SK-N-SH (cell line): ENCODE measurements at regions not wholly inside any gene's neighbourhood (a gene's known extent, or its start where the extent isn't known, plus 50 kb on each side); places are given as distances from the start of the nearest gene placed in this dataset.

Source experiments
- CTCF ChIA-PET: fragments of 300-600, 350-600 bp; formaldehyde crosslinking; extraction: SDS; loops from one replicate; lab custom pipeline; 2021; lab: Yijun Ruan, JAX
- POLR2A ChIA-PET: fragments of 350-600 bp; sonication (Branson Sonifier 250); formaldehyde crosslinking; extraction: SDS; loops from one replicate; lab custom pipeline; 2020; ENCODE audit warnings: antibody characterized with exemption, inconsistent platforms; lab: Yijun Ruan, JAX
- DNase-seq: peaks from one replicate; pipeline ENCODE4 v3.0.0; 2012
- H2AFZ ChIP-seq: fragments of 200-600 bp; sonication (generic); 2 replicates; pipeline ENCODE4 v1.8.1; 2016; ENCODE audit warnings: antibody characterized with exemption, mild to moderate bottlenecking, low read depth
- H3F3A ChIP-seq: fragments of 200-600 bp; sonication (generic); replicated peaks from 2 replicates; pipeline ENCODE3; 2016; ENCODE audit warnings: antibody characterized with exemption, mild to moderate bottlenecking; ENCODE audit not compliant: insufficient read depth
- H3K27ac ChIP-seq, 2 experiments: fragments of 200-500 bp in 1 of 2; fragments of 200-600 bp in 1 of 2; sonication (Bioruptor generic) in 1 of 2; sonication (generic), shearing (Covaris generic) in 1 of 2; 2 replicates each; pipeline versions ENCODE4 v1.5.1 to v1.6.1; 2014 to 2016; ENCODE audit warnings: low read depth in 2 of 2, inconsistent platforms in 1 of 2, low read length in 1 of 2, mild to moderate bottlenecking in 1 of 2, mixed read lengths in 1 of 2
- H3K27me3 ChIP-seq: fragments of 200-600 bp; sonication (generic), shearing (Covaris generic); 2 replicates; pipeline ENCODE4 v1.6.1; 2016; ENCODE audit warnings: mixed run types; ENCODE audit not compliant: insufficient read depth
- H3K36me3 ChIP-seq, 2 experiments: fragments of 200-500 bp in 1 of 2; fragments of 200-600 bp in 1 of 2; sonication (Bioruptor generic) in 1 of 2; sonication (generic) in 1 of 2; replicated peaks in 1 of 2; 2 replicates each; pipeline versions ENCODE3 to v1.5.1; 2014 to 2016; ENCODE audit warnings: low read length in 1 of 2, mild to moderate bottlenecking in 1 of 2; ENCODE audit not compliant: insufficient read depth in 2 of 2, control insufficient read depth in 1 of 2
- H3K4me1 ChIP-seq, 2 experiments: fragments of 200-500 bp in 1 of 2; fragments of 200-600 bp in 1 of 2; sonication (Bioruptor generic) in 1 of 2; sonication (generic), shearing (Covaris generic) in 1 of 2; 2 replicates each; pipeline versions ENCODE4 v1.5.1 to v1.6.1; 2014 to 2016; ENCODE audit warnings: low read depth in 1 of 2, low read length in 1 of 2, mixed run types in 1 of 2; ENCODE audit not compliant: insufficient read depth in 2 of 2, control insufficient read depth in 1 of 2
- H3K4me2 ChIP-seq: fragments of 200-600 bp; sonication (generic), shearing (Covaris generic); 2 replicates; pipeline ENCODE4 v1.6.1; 2017; ENCODE audit warnings: mixed run types
- H3K4me3 ChIP-seq, 2 experiments: fragments of 200-500 bp in 1 of 2; fragments of 200-600 bp in 1 of 2; sonication (Bioruptor generic) in 1 of 2; sonication (generic), shearing (Covaris generic) in 1 of 2; 2 replicates each; pipeline versions ENCODE4 v1.5.1 to v1.8.1; 2014 to 2016; ENCODE audit warnings: low read depth in 2 of 2, inconsistent platforms in 1 of 2, low read length in 1 of 2, mild to moderate bottlenecking in 1 of 2, mixed read lengths in 1 of 2, moderate library complexity in 1 of 2
- H3K79me2 ChIP-seq: fragments of 200-600 bp; sonication (generic); 2 replicates; pipeline ENCODE4 v1.8.1; 2017; ENCODE audit warnings: mild to moderate bottlenecking; ENCODE audit not compliant: insufficient read depth
- H3K9ac ChIP-seq: fragments of 200-600 bp; sonication (generic); 2 replicates; pipeline ENCODE4 v1.6.1; 2017; ENCODE audit warnings: mixed run types
- H3K9me2 ChIP-seq: fragments of 200-600 bp; sonication (generic); 2 replicates; pipeline ENCODE4 v1.6.1; 2017; ENCODE audit warnings: mixed run types
- H3K9me3 ChIP-seq: fragments of 200-600 bp; sonication (generic); 2 replicates; pipeline ENCODE4 v1.6.1; 2017; ENCODE audit warnings: mixed run types, mild to moderate bottlenecking, moderate library complexity
- H4K20me1 ChIP-seq: fragments of 200-600 bp; sonication (generic); 2 replicates; pipeline ENCODE4 v1.6.1; 2017; ENCODE audit warnings: mild to moderate bottlenecking, mixed run types; ENCODE audit not compliant: insufficient read depth
- EP300 ChIP-seq, 2 experiments: IDR thresholded peaks; 2 replicates each; pipeline versions ENCODE4 v1.4.0 to v1.6.1; 2012; ENCODE audit warnings: borderline replicate concordance in 1 of 2, low read depth in 1 of 2, low read length in 1 of 2
- FOSL2 ChIP-seq: IDR thresholded peaks from 2 replicates; pipeline ENCODE4 v1.4.0; 2012; ENCODE audit warnings: low read depth, mild to moderate bottlenecking, moderate library complexity, borderline replicate concordance
- FOXM1 ChIP-seq: IDR thresholded peaks from 2 replicates; pipeline ENCODE4 v1.4.0; 2012; ENCODE audit warnings: low read depth, mild to moderate bottlenecking
- IRF3 ChIP-seq: fragments of 150-350 bp; IDR thresholded peaks from 2 replicates; pipeline ENCODE4 v1.6.1; 2016; ENCODE audit warnings: mild to moderate bottlenecking, low read depth, low read length
- MAX ChIP-seq: IDR thresholded peaks from 2 replicates; pipeline ENCODE4 v1.4.0; 2012; ENCODE audit warnings: low read depth
- MXI1 ChIP-seq: IDR thresholded peaks from 2 replicates; pipeline ENCODE4 v1.6.1; 2012; ENCODE audit warnings: mild to moderate bottlenecking, low read depth, low read length, improper control_type of control experiment
- NFIC ChIP-seq: IDR thresholded peaks from 2 replicates; pipeline ENCODE4 v1.4.0; 2012; ENCODE audit warnings: borderline replicate concordance
- PBX3 ChIP-seq: IDR thresholded peaks from 2 replicates; pipeline ENCODE4; 2012
- POLR2AphosphoS5 ChIP-seq: IDR thresholded peaks from 2 replicates; pipeline ENCODE4 v1.6.1; 2012; ENCODE audit warnings: low read depth, low read length
- RAD21 ChIP-seq: IDR thresholded peaks from 2 replicates; pipeline ENCODE4 v1.6.1; 2012; ENCODE audit warnings: mild to moderate bottlenecking, low read length
- REST ChIP-seq: IDR thresholded peaks from 2 replicates; pipeline ENCODE4 v1.6.1; 2012; ENCODE audit warnings: mild to moderate bottlenecking, low read depth, low read length, moderate library complexity
- SIN3A ChIP-seq: IDR thresholded peaks from 2 replicates; pipeline ENCODE4 v1.6.1; 2012; ENCODE audit warnings: low read depth, mild to moderate bottlenecking, low read length, moderate library complexity, borderline replicate concordance
- SMC3 ChIP-seq: IDR thresholded peaks from 2 replicates; pipeline ENCODE4 v1.6.1; 2012; ENCODE audit warnings: low read depth, low read length, improper control_type of control experiment
- USF2 ChIP-seq: fragments of 150-350 bp; IDR thresholded peaks from 2 replicates; pipeline ENCODE4 v1.6.1; 2017; ENCODE audit warnings: antibody characterized with exemption, low read length, low read depth, borderline replicate concordance
- ZBTB33 ChIP-seq: IDR thresholded peaks from 2 replicates; pipeline ENCODE4 v1.4.0; 2012; ENCODE audit warnings: low read depth, borderline replicate concordance
- WGBS: methylation state at CpG from one replicate; pipeline ENCODE4 v1.1.6; 2017; ENCODE audit warnings: low lambda C conversion rate; 5-methylcytosine and 5-hydroxymethylcytosine counted together

DNA sequence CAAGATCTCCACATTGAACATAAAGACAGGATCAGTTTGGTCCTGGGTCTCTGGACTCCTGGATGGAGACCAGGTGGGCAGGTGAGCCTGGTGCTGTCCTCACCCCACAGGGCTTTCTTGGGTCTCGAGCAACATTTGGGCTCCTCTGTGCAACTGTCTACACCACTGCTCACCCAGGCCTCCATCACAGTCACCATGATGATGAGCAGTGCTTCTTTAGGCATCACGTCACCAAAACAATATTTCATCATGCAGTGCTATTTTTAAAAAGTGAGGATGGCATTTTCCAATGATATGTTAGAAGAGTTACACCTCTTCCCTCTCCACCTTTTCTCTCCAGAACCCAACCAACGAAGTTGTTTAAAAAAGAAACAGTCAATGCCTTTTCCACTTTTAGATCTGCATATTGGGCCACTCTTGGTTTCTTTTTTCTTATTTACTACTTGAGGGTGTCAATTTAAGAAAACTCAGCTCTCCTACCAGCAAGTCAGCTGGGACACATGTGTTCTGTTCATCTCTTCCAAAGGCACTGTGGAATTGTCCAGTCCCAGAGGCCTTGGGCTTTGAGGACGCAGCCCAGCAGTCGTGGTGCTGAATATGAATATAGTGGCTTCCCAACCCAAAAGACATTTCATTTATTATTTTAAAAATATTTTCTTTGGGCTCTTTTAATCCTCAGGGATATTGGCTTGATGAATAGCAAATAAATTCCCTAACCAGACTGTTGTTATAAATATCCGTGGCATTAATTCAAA is 405.7 kb downstream of the KCNRG start:
- WGBS = 82% methylated on average over 6 of the region's 6 CpGs
- Histone ChIP-seq H3K27me3 (no peaks in the 10 kb centered on the region), H2AFZ (no peak overlapping the region), H3K79me2 (no peaks in the 10 kb centered on the region), H3K9me2 (no peaks in the 10 kb centered on the region), H3K36me3 (no peaks in the 10 kb centered on the region), H3K9ac (no peak overlapping the region), H3K4me1 (peaks cover 0 to 14% of the 10 kb centered on the region in 2 experiments; a peak in 1 of 4 replicates), H3K27ac (peak overlapping the region in 1 of 2 experiments; percentile 37; a peak in 1 of 4 replicates), H3K4me3 (no peak overlapping the region), H3K9me3 (no peaks in the 10 kb centered on the region), H3F3A (no peaks in the 10 kb centered on the region), H3K4me2 (peak overlapping the region; percentile 22; the same call in 1 of the 2 replicates), H4K20me1 (no peaks in the 10 kb centered on the region)
- POLR2A ChIA-PET = no interaction called here
- CTCF ChIA-PET = no interaction called here
- TF ChIP-seq EP300 (IDR thresholded peaks at IDR 0.05; ENCODE audit: borderline replicate concordance in 1 of 2, low read depth in 1 of 2, low read length in 1 of 2) = no peak
- no peak for TF ChIP-seq MAX
- TF ChIP-seq FOXM1 = no peak
- no peak for TF ChIP-seq ZBTB33
- no peak for TF ChIP-seq PBX3
- TF ChIP-seq POLR2AphosphoS5 = no peak
- no peak for TF ChIP-seq IRF3
- no peak for TF ChIP-seq REST
- TF ChIP-seq RAD21 = no peak
- TF ChIP-seq FOSL2 = no peak
- no peak for TF ChIP-seq SIN3A
- no peak for TF ChIP-seq NFIC
- TF ChIP-seq USF2 = no peak
- TF ChIP-seq SMC3 = no peak
- TF ChIP-seq MXI1 = no peak
- no peak for DNase-seq
